Fibroblast of lung (primary cell): ENCODE measurements at regions not wholly inside any gene's neighbourhood (a gene's known extent, or its start where the extent isn't known, plus 50 kb on each side); places are given as distances from the start of the nearest gene placed in this dataset.

ENCODE experiments used
- DNase-seq, 2 donors: peaks; one replicate each; pipeline versions ENCODE4 v3.0.0 to v3.0.0-alpha.2; 2010; ENCODE audit warnings: low read depth in 2 of 2
- H2AFZ ChIP-seq: 2 replicates; pipeline ENCODE4 v1.5.1; 2012; ENCODE audit warnings: low read length, control low read depth, inconsistent platforms
- H3K27ac ChIP-seq: 2 replicates; pipeline ENCODE4 v1.5.1; 2011; ENCODE audit warnings: low read length, control low read depth; ENCODE audit not compliant: insufficient read depth
- H3K27me3 ChIP-seq: 2 replicates; pipeline ENCODE4 v1.5.1; 2011; ENCODE audit warnings: mild to moderate bottlenecking, low read length; ENCODE audit not compliant: control insufficient read depth, insufficient read depth
- H3K36me3 ChIP-seq: 2 replicates; pipeline ENCODE4 v1.5.1; 2011; ENCODE audit warnings: low read length; ENCODE audit not compliant: control insufficient read depth, insufficient read depth
- H3K4me1 ChIP-seq: 2 replicates; pipeline ENCODE4 v1.5.1; 2011; ENCODE audit warnings: low read length; ENCODE audit not compliant: control insufficient read depth, insufficient read depth; ENCODE audit errors: extremely low read depth
- H3K4me2 ChIP-seq: 2 replicates; pipeline ENCODE4 v1.5.1; 2011; ENCODE audit warnings: low read length, control low read depth; ENCODE audit not compliant: insufficient read depth; ENCODE audit errors: extremely low read depth
- H3K4me3 ChIP-seq, 4 experiments: fragments of 200-600 bp in 1 of 4; sonication (generic) in 1 of 4; replicated peaks in 1 of 4; 2 replicates each; pipeline ENCODE4 v1.5.1; 2011 to 2016; ENCODE audit warnings: low read length in 4 of 4, low read depth in 3 of 4, mild to moderate bottlenecking in 3 of 4, control low read depth in 2 of 4, inconsistent platforms in 1 of 4, mixed read lengths in 1 of 4; ENCODE audit not compliant: insufficient read depth in 1 of 4; ENCODE audit errors: control extremely low read depth in 1 of 4
- H3K79me2 ChIP-seq: 2 replicates; pipeline ENCODE4 v1.5.1; 2012; ENCODE audit warnings: mild to moderate bottlenecking, low read length, inconsistent platforms; ENCODE audit not compliant: control insufficient read depth, insufficient read depth
- H3K9ac ChIP-seq: 2 replicates; pipeline ENCODE4 v1.5.1; 2011; ENCODE audit warnings: mild to moderate bottlenecking, low read length, control low read depth; ENCODE audit not compliant: insufficient read depth
- H3K9me3 ChIP-seq: 2 replicates; pipeline ENCODE4 v1.5.1; 2012; ENCODE audit warnings: low read depth, low read length; ENCODE audit not compliant: control insufficient read depth, insufficient read depth
- H4K20me1 ChIP-seq: 2 replicates; pipeline ENCODE4 v1.5.1; 2011; ENCODE audit warnings: low read length; ENCODE audit not compliant: control insufficient read depth, insufficient read depth; ENCODE audit errors: extremely low read depth
- EZH2 ChIP-seq: IDR thresholded peaks from 2 replicates; pipeline ENCODE4 v1.5.1; 2012; ENCODE audit warnings: low read length, control low read depth, mild to moderate bottlenecking; ENCODE audit errors: missing control alignments
- TF ChIP-seq, protein P1 (sequence below), 2 donors: IDR thresholded peaks in 1 of 2; conservative IDR thresholded peaks in 1 of 2; 1 replicate in 1 of 2; 2 replicates in 1 of 2; pipeline ENCODE4 v1.5.1; 2011 to 2012; ENCODE audit warnings: low read length in 2 of 2, control low read depth in 1 of 2, inconsistent platforms in 1 of 2, low read depth in 1 of 2, mild to moderate bottlenecking in 1 of 2

GRCh38 chr5:105807290-105807689, 1863.4 kb downstream of the EFNA5 start:
- no peaks in the 10 kb centered on the region for H3K36me3 ChIP-seq
- H3K9ac ChIP-seq, result no peak overlapping the region
- DNase-seq, result no peak
- H2AFZ ChIP-seq, result no peak overlapping the region
- no peak overlapping the region for H3K27ac ChIP-seq
- no peaks in the 10 kb centered on the region for H3K9me3 ChIP-seq
- H3K27me3 ChIP-seq, result no peaks in the 10 kb centered on the region
- no peak overlapping the region for H3K4me3 ChIP-seq
- H3K79me2 ChIP-seq, result no peaks in the 10 kb centered on the region
- no peak overlapping the region for H3K4me2 ChIP-seq
- H3K4me1 ChIP-seq, result no peaks in the 10 kb centered on the region
- TF ChIP-seq, protein P1, sequence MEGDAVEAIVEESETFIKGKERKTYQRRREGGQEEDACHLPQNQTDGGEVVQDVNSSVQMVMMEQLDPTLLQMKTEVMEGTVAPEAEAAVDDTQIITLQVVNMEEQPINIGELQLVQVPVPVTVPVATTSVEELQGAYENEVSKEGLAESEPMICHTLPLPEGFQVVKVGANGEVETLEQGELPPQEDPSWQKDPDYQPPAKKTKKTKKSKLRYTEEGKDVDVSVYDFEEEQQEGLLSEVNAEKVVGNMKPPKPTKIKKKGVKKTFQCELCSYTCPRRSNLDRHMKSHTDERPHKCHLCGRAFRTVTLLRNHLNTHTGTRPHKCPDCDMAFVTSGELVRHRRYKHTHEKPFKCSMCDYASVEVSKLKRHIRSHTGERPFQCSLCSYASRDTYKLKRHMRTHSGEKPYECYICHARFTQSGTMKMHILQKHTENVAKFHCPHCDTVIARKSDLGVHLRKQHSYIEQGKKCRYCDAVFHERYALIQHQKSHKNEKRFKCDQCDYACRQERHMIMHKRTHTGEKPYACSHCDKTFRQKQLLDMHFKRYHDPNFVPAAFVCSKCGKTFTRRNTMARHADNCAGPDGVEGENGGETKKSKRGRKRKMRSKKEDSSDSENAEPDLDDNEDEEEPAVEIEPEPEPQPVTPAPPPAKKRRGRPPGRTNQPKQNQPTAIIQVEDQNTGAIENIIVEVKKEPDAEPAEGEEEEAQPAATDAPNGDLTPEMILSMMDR (conservative IDR thresholded peaks at IDR 0.05 in 1 of 2, IDR thresholded peaks at IDR 0.05 in 1 of 2; ENCODE audit: low read depth in 1 of 2, low read length in 2 of 2), result no peak
- TF ChIP-seq EZH2, result no peak
- no peaks in the 10 kb centered on the region for H4K20me1 ChIP-seq

GRCh38 chr5:105806596-105806995, 1864.1 kb downstream of the EFNA5 start:
- Histone ChIP-seq H3K36me3 (no peaks in the 10 kb centered on the region), H3K4me3 (no peak overlapping the region), H3K4me2 (no peak overlapping the region), H4K20me1 (no peaks in the 10 kb centered on the region), H3K27ac (no peak overlapping the region), H3K79me2 (no peaks in the 10 kb centered on the region), H3K27me3 (no peaks in the 10 kb centered on the region), H3K9me3 (no peaks in the 10 kb centered on the region), H2AFZ (no peak overlapping the region), H3K4me1 (no peaks in the 10 kb centered on the region), H3K9ac (no peak overlapping the region)
- no peak for DNase-seq
- TF ChIP-seq, protein P1 (conservative IDR thresholded peaks at IDR 0.05 in 1 of 2, IDR thresholded peaks at IDR 0.05 in 1 of 2; ENCODE audit: low read depth in 1 of 2, low read length in 2 of 2), result no peak
- TF ChIP-seq EZH2, result no peak

DNA sequence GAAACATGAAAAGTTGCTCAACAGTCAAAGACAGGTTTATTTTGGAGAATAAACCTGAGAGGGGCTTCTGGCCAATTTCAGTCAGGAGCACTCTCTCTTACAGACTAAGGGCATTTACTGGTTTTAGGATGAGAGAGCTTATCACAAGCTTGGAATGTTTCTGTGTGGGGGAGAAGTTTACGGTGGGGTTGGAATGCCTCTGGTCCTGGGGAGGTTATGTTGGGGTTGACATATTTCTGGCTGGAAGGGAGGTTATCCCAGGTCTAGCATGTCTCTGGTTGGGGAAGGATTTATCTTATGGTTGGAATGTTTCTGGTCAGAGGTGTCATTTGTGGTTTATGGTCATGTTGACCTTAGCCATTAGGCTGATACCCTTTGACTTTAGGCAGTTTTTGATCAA, 1867.3 kb downstream of the EFNA5 start:
- Histone ChIP-seq H3K4me2 (no peak overlapping the region), H3K36me3 (no peaks in the 10 kb centered on the region), H2AFZ (no peak overlapping the region), H4K20me1 (no peaks in the 10 kb centered on the region), H3K27me3 (no peaks in the 10 kb centered on the region), H3K9me3 (no peaks in the 10 kb centered on the region), H3K27ac (no peak overlapping the region), H3K9ac (no peak overlapping the region), H3K79me2 (no peaks in the 10 kb centered on the region), H3K4me3 (no peak overlapping the region), H3K4me1 (no peaks in the 10 kb centered on the region)
- no peak for DNase-seq
- no peak for TF ChIP-seq EZH2
- TF ChIP-seq, protein P1 (conservative IDR thresholded peaks at IDR 0.05 in 1 of 2, IDR thresholded peaks at IDR 0.05 in 1 of 2; ENCODE audit: low read depth in 1 of 2, low read length in 2 of 2), result no peak
